GM12873 (cell line): ENCODE measurements at regions not wholly inside any gene's neighbourhood (a gene's known extent, or its start where the extent isn't known, plus 50 kb on each side); places are given as distances from the start of the nearest gene placed in this dataset.

Experiments used
- TF ChIP-seq, protein P1 (sequence below): IDR thresholded peaks from 2 replicates; pipeline ENCODE4 v1.5.1; 2012; ENCODE audit warnings: low read depth, mild to moderate bottlenecking, moderate library complexity, low read length, control low read depth; ENCODE audit not compliant: insufficient read depth; ENCODE audit errors: missing control alignments

DNA sequence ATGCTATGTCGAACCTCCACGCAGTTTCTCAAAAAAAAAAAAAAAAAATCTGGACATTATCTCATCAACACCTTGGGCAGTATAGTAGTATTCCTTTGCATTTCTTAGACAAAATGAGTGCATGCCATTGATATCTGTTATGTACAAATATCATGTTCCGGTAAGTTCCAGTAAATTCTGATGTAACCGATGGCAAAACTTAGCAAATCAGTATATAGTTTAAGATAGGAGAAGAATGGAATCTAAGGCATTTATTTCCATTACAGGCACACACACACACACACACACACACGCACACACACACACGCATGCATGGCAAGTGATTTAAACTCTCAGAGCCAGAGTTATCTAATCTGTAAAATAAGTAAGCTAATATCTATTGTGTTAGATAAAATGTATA, 356.5 kb upstream of the TUSC1 start:
- TF ChIP-seq, protein P1, sequence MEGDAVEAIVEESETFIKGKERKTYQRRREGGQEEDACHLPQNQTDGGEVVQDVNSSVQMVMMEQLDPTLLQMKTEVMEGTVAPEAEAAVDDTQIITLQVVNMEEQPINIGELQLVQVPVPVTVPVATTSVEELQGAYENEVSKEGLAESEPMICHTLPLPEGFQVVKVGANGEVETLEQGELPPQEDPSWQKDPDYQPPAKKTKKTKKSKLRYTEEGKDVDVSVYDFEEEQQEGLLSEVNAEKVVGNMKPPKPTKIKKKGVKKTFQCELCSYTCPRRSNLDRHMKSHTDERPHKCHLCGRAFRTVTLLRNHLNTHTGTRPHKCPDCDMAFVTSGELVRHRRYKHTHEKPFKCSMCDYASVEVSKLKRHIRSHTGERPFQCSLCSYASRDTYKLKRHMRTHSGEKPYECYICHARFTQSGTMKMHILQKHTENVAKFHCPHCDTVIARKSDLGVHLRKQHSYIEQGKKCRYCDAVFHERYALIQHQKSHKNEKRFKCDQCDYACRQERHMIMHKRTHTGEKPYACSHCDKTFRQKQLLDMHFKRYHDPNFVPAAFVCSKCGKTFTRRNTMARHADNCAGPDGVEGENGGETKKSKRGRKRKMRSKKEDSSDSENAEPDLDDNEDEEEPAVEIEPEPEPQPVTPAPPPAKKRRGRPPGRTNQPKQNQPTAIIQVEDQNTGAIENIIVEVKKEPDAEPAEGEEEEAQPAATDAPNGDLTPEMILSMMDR = no peak

DNA sequence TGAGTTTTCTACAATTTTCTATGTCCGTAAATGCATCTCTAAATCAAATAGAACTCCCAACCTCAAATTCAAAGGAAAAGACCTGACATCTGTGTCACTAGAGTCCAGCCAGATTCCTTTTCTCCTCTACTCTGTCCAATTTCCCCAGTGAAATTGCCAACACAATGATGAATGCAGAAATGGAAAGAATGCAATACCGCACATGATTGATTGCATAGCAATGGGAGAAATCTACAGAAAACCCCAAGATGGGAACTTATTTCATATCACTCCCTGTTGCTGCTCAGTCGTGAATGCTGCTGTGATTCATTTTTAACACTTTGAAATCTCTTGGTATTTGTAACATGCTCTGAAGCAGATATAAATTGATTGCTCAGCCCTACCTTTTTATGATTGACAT, 355.1 kb upstream of the TUSC1 start:
- TF ChIP-seq, protein P1 = no peak

- TF ChIP-seq, protein P1 = no peak
Observed at GRCh38 chr9:26026423-26027100, 348.3 kb upstream of the TUSC1 start.

GRCh38 chr9:26013199-26013598, 335.0 kb upstream of the TUSC1 start:
- TF ChIP-seq, protein P1 = no peak

- TF ChIP-seq, protein P1 = no peak
Observed at GRCh38 chr9:26012797-26013196, 334.6 kb upstream of the TUSC1 start.

GRCh38 chr9:25994605-25995004, 316.4 kb upstream of the TUSC1 start:
- TF ChIP-seq, protein P1 = no peak

- TF ChIP-seq, protein P1 = no peak
Observed at GRCh38 chr9:25990376-25990775, 312.1 kb upstream of the TUSC1 start.
